ENCODE measurements at regions not wholly inside any gene's neighbourhood (a gene's known extent, or its start where the extent isn't known, plus 50 kb on each side); places are given as distances from the start of the nearest gene placed in this dataset.

DNA sequence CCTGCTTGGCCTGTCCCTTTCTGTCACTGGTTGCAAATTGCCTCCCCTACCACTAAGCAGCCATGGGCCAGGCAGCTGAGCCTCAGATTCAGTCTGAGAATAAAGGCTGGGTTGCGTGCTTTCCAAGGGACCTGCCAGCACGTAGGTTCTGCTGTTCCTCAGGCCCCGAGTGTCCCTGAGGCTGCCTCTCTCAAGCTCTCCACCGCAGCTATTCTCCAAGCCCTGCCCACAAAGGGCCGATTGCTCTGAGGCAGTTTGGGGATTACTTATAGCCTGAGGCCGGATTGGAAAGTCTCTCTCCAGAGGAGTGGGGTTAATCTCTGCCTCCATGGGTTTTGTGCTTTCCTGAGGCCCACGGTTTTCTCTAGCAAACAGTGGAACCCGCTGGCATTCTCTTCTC is 590.7 kb downstream of the BCOR start:
- H3K4me3 Mint-ChIP-seq = no peak overlapping the region
- no peaks in the 10 kb centered on the region for H3K4me1 Mint-ChIP-seq (ENCODE audit: low read depth)
- no peak overlapping the region for H3K27ac Mint-ChIP-seq
- TF ChIP-seq, protein P1, sequence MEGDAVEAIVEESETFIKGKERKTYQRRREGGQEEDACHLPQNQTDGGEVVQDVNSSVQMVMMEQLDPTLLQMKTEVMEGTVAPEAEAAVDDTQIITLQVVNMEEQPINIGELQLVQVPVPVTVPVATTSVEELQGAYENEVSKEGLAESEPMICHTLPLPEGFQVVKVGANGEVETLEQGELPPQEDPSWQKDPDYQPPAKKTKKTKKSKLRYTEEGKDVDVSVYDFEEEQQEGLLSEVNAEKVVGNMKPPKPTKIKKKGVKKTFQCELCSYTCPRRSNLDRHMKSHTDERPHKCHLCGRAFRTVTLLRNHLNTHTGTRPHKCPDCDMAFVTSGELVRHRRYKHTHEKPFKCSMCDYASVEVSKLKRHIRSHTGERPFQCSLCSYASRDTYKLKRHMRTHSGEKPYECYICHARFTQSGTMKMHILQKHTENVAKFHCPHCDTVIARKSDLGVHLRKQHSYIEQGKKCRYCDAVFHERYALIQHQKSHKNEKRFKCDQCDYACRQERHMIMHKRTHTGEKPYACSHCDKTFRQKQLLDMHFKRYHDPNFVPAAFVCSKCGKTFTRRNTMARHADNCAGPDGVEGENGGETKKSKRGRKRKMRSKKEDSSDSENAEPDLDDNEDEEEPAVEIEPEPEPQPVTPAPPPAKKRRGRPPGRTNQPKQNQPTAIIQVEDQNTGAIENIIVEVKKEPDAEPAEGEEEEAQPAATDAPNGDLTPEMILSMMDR (IDR thresholded peaks at IDR 0.05) = no peak
- peaks cover 6% of the 10 kb centered on the region; the same call in 1 of the 2 replicates for H3K9me3 Mint-ChIP-seq
- DNase-seq = no peak
- no peaks in the 10 kb centered on the region for H3K36me3 Mint-ChIP-seq (ENCODE audit: low read depth)
- no peaks in the 10 kb centered on the region; the same call in 1 of the 2 replicates for H3K27me3 Mint-ChIP-seq (ENCODE audit: insufficient read depth)

DNA sequence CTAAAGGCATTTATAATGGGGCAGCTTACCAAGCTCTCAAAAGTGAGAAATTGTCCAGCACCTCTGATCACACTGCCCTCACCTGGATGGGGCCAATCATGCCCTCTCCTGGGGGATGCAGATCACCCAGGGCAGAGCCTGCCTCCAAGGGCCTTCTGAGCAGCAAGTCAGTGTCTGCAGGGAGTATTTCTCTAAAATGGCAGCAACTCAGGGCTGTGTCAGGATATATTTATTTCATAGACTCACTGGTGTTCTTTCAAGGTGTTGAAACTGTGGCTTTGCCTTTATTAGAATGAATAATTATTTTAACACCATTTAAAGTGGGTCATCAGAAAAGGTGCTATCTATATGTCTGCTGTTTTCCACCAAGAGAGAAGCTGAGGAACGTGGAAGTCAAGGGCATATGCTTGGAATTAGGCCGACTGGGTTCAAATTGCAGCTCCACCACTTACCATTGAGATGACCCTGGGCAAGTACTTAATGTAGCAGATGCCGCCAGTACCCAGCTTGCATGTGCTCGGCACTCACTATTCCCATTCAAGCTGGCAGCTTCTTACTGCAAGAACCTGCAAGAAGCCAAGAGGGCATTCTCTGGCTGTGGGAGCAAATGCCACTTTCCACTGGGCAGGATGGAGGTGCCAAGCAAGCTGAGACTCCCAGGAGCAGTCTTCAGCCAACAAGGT is 590.0 kb downstream of the BCOR start:
- H3K4me3 Mint-ChIP-seq = no peak overlapping the region
- no peaks in the 10 kb centered on the region for H3K4me1 Mint-ChIP-seq (ENCODE audit: low read depth)
- peaks cover 6% of the 10 kb centered on the region; the same call in 1 of the 2 replicates for H3K9me3 Mint-ChIP-seq
- DNase-seq = no peak
- H3K36me3 Mint-ChIP-seq (ENCODE audit: low read depth) = no peaks in the 10 kb centered on the region
- H3K27ac Mint-ChIP-seq = no peak overlapping the region
- H3K27me3 Mint-ChIP-seq (ENCODE audit: insufficient read depth) = peaks cover 3% of the 10 kb centered on the region; the same call in 1 of the 2 replicates
- TF ChIP-seq, protein P1 (IDR thresholded peaks at IDR 0.05) = no peak

DNA sequence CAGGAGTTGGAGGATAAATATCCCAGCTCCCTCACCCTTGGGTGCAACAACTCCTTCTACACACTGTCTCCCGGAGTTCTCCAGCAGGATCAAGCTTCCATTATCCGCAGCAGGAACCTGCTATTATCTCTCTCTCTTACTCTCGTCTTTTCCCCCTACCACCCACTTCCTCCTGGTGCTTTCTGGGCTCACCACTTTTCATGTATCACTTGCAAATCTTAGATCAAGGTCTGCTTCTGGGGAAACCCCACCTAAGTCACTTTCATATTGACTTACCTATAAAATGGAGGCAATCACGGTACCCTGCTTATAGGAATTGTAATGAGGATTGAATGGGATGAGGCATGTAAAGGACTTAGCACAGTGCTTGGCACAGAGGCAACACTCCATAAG is 589.5 kb downstream of the BCOR start:
- Mint-ChIP-seq H3K9me3 (peaks cover 6% of the 10 kb centered on the region; the same call in 1 of the 2 replicates), H3K36me3 (ENCODE audit: low read depth) (no peaks in the 10 kb centered on the region), H3K27me3 (ENCODE audit: insufficient read depth) (peaks cover 3% of the 10 kb centered on the region; the same call in 1 of the 2 replicates), H3K4me1 (ENCODE audit: low read depth) (no peaks in the 10 kb centered on the region), H3K27ac (no peak overlapping the region), H3K4me3 (no peak overlapping the region)
- TF ChIP-seq, protein P1 (IDR thresholded peaks at IDR 0.05) = no peak
- no peak for DNase-seq

DNA sequence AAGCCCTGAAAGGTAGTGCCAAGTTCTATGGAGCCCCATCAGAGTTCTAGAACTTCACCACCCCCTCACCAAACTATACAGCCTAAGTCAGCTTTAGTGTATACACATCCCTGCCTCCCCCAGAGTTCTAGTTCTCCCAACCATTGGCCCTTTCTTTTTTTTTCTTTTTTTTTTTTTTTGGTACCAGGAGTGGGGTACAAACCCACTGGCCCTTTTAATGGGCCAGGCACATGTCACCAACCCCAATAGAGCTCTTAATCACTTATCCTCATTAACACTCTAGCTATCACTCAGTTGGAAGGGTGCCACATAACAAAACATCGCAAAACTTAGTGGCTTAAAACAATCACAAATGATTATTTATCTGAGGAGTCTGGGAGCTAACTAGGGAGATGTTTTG is 588.6 kb downstream of the BCOR start:
- no peak overlapping the region for H3K27ac Mint-ChIP-seq
- H3K36me3 Mint-ChIP-seq (ENCODE audit: low read depth) = no peaks in the 10 kb centered on the region
- H3K4me3 Mint-ChIP-seq = no peak overlapping the region
- no peaks in the 10 kb centered on the region for H3K4me1 Mint-ChIP-seq (ENCODE audit: low read depth)
- no peak for DNase-seq
- H3K27me3 Mint-ChIP-seq (ENCODE audit: insufficient read depth) = peaks cover 3% of the 10 kb centered on the region; the same call in 1 of the 2 replicates
- TF ChIP-seq, protein P1 (IDR thresholded peaks at IDR 0.05) = no peak
- peaks cover 6% of the 10 kb centered on the region; the same call in 1 of the 2 replicates for H3K9me3 Mint-ChIP-seq

DNA sequence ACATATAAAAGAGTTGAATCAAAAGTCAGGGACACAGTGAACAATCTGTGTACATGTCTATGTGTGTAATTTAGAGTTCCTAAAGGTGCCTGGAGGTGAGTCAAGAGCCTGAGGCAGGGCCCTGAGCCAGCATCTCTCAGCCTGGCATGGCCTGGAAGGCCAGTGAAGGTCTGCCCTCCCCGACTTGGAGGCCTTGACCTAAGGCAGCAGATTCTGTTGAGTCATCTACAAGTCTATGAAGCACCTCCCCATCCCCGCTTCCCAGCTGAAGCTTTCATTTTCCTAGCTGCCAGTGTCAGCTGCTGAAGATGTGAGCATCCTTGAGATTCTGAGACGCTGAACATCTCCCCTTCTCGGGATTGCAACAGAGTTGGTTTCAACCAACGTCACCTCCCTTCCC is 583.9 kb downstream of the BCOR start:
- Mint-ChIP-seq H3K4me1 (ENCODE audit: low read depth) (no peaks in the 10 kb centered on the region), H3K4me3 (no peak overlapping the region), H3K36me3 (ENCODE audit: low read depth) (no peaks in the 10 kb centered on the region), H3K27ac (no peak overlapping the region), H3K27me3 (ENCODE audit: insufficient read depth) (peaks cover 16% of the 10 kb centered on the region), H3K9me3 (peaks cover 6% of the 10 kb centered on the region; the same call in 1 of the 2 replicates)
- no peak for DNase-seq
- TF ChIP-seq, protein P1 (IDR thresholded peaks at IDR 0.05) = no peak

Measured in HFFc6 (cell line).